ENCODE measurements at regions not wholly inside any gene's neighbourhood (a gene's known extent, or its start where the extent isn't known, plus 50 kb on each side); places are given as distances from the start of the nearest gene placed in this dataset.

DNA sequence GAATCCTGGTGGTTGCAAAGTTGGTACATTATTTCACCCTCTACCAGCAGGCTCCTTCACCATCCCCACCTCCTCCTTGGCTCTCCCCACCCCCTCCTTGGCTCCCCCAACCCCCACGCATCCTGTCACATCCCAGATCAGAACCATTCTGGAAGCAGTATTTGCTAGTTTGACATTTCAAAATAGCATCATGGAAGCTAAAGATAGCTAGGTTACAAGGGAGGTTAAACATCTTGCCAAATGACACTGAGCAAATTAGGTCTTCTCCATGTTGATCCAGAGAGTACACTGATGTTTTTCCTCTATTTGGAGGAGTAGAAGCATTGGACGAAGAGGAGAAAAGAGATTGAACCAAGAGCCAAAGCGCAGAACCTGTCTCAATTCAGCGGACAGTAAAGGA, 158.9 kb upstream of the FGGY start:
- TF ChIP-seq, protein P1, sequence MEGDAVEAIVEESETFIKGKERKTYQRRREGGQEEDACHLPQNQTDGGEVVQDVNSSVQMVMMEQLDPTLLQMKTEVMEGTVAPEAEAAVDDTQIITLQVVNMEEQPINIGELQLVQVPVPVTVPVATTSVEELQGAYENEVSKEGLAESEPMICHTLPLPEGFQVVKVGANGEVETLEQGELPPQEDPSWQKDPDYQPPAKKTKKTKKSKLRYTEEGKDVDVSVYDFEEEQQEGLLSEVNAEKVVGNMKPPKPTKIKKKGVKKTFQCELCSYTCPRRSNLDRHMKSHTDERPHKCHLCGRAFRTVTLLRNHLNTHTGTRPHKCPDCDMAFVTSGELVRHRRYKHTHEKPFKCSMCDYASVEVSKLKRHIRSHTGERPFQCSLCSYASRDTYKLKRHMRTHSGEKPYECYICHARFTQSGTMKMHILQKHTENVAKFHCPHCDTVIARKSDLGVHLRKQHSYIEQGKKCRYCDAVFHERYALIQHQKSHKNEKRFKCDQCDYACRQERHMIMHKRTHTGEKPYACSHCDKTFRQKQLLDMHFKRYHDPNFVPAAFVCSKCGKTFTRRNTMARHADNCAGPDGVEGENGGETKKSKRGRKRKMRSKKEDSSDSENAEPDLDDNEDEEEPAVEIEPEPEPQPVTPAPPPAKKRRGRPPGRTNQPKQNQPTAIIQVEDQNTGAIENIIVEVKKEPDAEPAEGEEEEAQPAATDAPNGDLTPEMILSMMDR (IDR thresholded peaks at IDR 0.05), result no peak
- no peak for TF ChIP-seq EP300 (IDR thresholded peaks at IDR 0.05)
- no peak for TF ChIP-seq POLR2A (IDR thresholded peaks at IDR 0.05)
- TF ChIP-seq POLR2AphosphoS5 (IDR thresholded peaks at IDR 0.05), result no peak
